Ishikawa (cell line): ENCODE measurements at regions not wholly inside any gene's neighbourhood (a gene's known extent, or its start where the extent isn't known, plus 50 kb on each side); places are given as distances from the start of the nearest gene placed in this dataset.

ENCODE experiments used
- EGR1 ChIP-seq: IDR thresholded peaks from 2 replicates; pipeline ENCODE4 v1.6.1; 2012
- FOXM1 ChIP-seq: IDR thresholded peaks from 2 replicates; pipeline ENCODE4 v1.6.1; 2012; ENCODE audit warnings: low read depth, borderline replicate concordance
- YY1 ChIP-seq: IDR thresholded peaks from 2 replicates; pipeline ENCODE4 v1.6.1; 2012; ENCODE audit warnings: low read depth
- TF ChIP-seq, protein P1 (sequence below): IDR thresholded peaks from 2 replicates; pipeline ENCODE4 v1.6.1; 2012
- TF ChIP-seq, protein P2 (sequence below): IDR thresholded peaks from 2 replicates; pipeline ENCODE4 v1.6.1; 2012

DNA sequence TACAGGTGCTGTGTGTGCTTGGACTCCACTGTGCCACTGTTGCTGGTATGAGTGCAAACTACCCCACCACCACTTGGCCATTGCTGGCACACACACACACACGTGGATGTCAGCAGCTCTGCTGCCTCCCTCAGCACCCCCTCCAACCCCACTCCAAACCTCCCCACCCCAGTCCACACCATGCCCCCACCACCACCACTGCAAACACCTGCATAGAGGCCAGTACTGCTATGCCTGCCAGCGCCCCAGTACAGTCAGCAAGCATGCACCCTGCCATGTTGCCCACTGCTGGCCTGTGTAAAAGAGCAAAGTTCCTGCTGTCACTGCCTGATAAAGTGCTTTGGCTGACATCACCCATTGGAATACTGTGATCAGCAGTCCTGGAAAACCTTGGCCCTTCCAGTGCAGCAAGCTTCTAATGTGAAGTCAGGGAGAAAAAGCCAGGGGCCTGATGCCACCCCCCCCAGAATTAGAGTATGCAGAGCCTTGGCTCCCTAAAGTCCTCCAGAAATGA is 519.2 kb upstream of the PCDH15 start:
- no peak for TF ChIP-seq FOXM1
- TF ChIP-seq, protein P1, sequence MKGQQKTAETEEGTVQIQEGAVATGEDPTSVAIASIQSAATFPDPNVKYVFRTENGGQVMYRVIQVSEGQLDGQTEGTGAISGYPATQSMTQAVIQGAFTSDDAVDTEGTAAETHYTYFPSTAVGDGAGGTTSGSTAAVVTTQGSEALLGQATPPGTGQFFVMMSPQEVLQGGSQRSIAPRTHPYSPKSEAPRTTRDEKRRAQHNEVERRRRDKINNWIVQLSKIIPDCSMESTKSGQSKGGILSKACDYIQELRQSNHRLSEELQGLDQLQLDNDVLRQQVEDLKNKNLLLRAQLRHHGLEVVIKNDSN = no peak
- no peak for TF ChIP-seq YY1
- TF ChIP-seq, protein P2, sequence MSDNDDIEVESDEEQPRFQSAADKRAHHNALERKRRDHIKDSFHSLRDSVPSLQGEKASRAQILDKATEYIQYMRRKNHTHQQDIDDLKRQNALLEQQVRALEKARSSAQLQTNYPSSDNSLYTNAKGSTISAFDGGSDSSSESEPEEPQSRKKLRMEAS = no peak
- no peak for TF ChIP-seq EGR1
